MCF 10A (cell line): ENCODE measurements at regions not wholly inside any gene's neighbourhood (a gene's known extent, or its start where the extent isn't known, plus 50 kb on each side); places are given as distances from the start of the nearest gene placed in this dataset.
"Not testable (repeated sequence)": the region's sequence is repeated elsewhere in the genome, so short reads cannot be mapped to it uniquely, and the experiment has no call there.

ENCODE experiments used
- BruUV-seq: library from RNA; stranded (reverse); fragments of 400-500 nt; replicated peaks from 2 replicates; lab custom pipeline; 2021; lab: Mats Ljungman, UMichigan
- CTCF ChIA-PET: fragments of 300-600 bp; sonication (Branson Sonifier 250); formaldehyde crosslinking; extraction: SDS; loops from one replicate; lab custom pipeline; 2021; ENCODE audit warnings: antibody characterized with exemption, inconsistent platforms; lab: Yijun Ruan, JAX
- POLR2A ChIA-PET: fragments of 300-600, 350-650 bp; sonication (Branson Sonifier 250); formaldehyde crosslinking; extraction: SDS; loops from one replicate; lab custom pipeline; 2020; ENCODE audit warnings: antibody characterized with exemption, inconsistent platforms; lab: Yijun Ruan, JAX
- DNase-seq: peaks from one replicate; pipeline ENCODE4 v3.0.0-alpha.2; 2018; ENCODE audit not compliant: unreplicated experiment
- H3K27ac Mint-ChIP-seq: one replicate; pipeline ENCODE4 v1.8.0; 2022; ENCODE audit warnings: mild to moderate bottlenecking, low read depth, mixed read lengths; ENCODE audit not compliant: unreplicated experiment
- H3K27me3 Mint-ChIP-seq: one replicate; pipeline ENCODE4 v1.8.0; 2022; ENCODE audit warnings: mixed read lengths; ENCODE audit not compliant: insufficient read depth, unreplicated experiment
- H3K36me3 Mint-ChIP-seq: one replicate; pipeline ENCODE4 v1.8.0; 2022; ENCODE audit warnings: mild to moderate bottlenecking, moderate library complexity, mixed read lengths; ENCODE audit not compliant: insufficient read depth, unreplicated experiment
- H3K4me1 Mint-ChIP-seq: one replicate; pipeline ENCODE4 v1.8.0; 2022; ENCODE audit warnings: mixed read lengths; ENCODE audit not compliant: insufficient read depth, unreplicated experiment
- H3K4me3 Mint-ChIP-seq: one replicate; pipeline ENCODE4 v1.8.0; 2022; ENCODE audit warnings: mild to moderate bottlenecking, moderate library complexity, mixed read lengths; ENCODE audit not compliant: unreplicated experiment
- H3K9me3 Mint-ChIP-seq: one replicate; pipeline ENCODE4 v1.8.0; 2022; ENCODE audit warnings: mixed read lengths; ENCODE audit not compliant: unreplicated experiment
- intact Hi-C: fragments of 100-400 bp; cut with micrococcal nuclease; formaldehyde crosslinking; loops from 2 replicates; pipeline ENCODE4 v1.14.1; 2022
- TF ChIP-seq, protein P1 (sequence below): fragments of 200-600 bp; IDR thresholded peaks from one replicate; pipeline ENCODE4 v1.8.0; 2022; ENCODE audit warnings: antibody characterized with exemption, mild to moderate bottlenecking; ENCODE audit not compliant: unreplicated experiment

DNA sequence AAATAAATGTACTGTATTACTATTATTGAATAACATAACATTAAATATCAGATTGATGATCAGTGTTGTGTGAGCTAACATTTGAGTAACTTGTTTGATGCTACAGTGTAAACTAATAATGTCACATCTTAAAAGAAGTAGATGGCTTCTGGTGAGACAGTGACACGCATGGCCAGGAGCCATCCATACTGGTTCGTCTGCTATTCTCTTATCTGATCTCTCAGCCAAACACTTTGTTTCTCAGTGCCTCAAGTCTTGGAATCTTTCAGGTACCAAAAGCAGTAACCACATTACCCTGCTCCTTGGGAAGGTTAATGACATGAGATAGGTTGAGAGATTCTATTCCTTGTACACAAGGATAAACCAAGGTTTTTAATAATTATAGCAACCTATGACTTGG is 198.1 kb upstream of the IGFBP7 start:
- no peaks in the 10 kb centered on the region for H3K27me3 Mint-ChIP-seq
- no peak overlapping the region for H3K4me3 Mint-ChIP-seq
- DNase-seq: no peak
- ChIA-PET CTCF (no interaction called here), POLR2A (no interaction called here)
- no peaks in the 10 kb centered on the region for H3K9me3 Mint-ChIP-seq
- TF ChIP-seq, protein P1, sequence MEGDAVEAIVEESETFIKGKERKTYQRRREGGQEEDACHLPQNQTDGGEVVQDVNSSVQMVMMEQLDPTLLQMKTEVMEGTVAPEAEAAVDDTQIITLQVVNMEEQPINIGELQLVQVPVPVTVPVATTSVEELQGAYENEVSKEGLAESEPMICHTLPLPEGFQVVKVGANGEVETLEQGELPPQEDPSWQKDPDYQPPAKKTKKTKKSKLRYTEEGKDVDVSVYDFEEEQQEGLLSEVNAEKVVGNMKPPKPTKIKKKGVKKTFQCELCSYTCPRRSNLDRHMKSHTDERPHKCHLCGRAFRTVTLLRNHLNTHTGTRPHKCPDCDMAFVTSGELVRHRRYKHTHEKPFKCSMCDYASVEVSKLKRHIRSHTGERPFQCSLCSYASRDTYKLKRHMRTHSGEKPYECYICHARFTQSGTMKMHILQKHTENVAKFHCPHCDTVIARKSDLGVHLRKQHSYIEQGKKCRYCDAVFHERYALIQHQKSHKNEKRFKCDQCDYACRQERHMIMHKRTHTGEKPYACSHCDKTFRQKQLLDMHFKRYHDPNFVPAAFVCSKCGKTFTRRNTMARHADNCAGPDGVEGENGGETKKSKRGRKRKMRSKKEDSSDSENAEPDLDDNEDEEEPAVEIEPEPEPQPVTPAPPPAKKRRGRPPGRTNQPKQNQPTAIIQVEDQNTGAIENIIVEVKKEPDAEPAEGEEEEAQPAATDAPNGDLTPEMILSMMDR: no peak
- H3K27ac Mint-ChIP-seq: no peak overlapping the region
- intact Hi-C loops: no loop called here
- peaks cover 20% of the 10 kb centered on the region for H3K4me1 Mint-ChIP-seq
- peaks cover 6% of the 10 kb centered on the region for H3K36me3 Mint-ChIP-seq
- BruUV-seq: no TSS peak

DNA sequence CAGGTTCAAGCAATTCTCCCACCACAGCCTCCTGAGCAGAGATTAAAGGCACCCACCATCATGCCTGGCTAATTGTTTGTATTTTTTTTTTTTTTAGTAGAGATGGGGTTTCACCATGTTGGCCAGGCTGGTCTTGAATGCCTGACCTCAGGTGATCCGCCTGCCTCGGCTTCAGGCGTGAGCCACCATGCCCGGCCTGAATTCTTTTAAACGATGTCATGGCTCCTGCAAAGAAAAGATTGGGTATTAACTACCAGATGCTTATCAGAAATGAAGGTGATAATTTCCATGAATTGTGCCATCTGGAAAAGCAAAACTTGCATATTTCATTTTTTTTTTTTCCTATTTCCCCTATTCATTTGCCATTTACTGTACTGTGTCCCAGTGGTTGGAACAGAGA is 195.7 kb upstream of the IGFBP7 start:
- no peak for DNase-seq
- H3K4me3 Mint-ChIP-seq: no peak overlapping the region
- peaks cover 6% of the 10 kb centered on the region for H3K36me3 Mint-ChIP-seq
- ChIA-PET CTCF (no interaction called here), POLR2A (no interaction called here)
- BruUV-seq: no TSS peak
- peaks cover 25% of the 10 kb centered on the region for H3K4me1 Mint-ChIP-seq
- TF ChIP-seq, protein P1: no peak
- H3K27me3 Mint-ChIP-seq: no peaks in the 10 kb centered on the region
- no peak overlapping the region for H3K27ac Mint-ChIP-seq
- H3K9me3 Mint-ChIP-seq: no peaks in the 10 kb centered on the region
- intact Hi-C loops: no loop called here

DNA sequence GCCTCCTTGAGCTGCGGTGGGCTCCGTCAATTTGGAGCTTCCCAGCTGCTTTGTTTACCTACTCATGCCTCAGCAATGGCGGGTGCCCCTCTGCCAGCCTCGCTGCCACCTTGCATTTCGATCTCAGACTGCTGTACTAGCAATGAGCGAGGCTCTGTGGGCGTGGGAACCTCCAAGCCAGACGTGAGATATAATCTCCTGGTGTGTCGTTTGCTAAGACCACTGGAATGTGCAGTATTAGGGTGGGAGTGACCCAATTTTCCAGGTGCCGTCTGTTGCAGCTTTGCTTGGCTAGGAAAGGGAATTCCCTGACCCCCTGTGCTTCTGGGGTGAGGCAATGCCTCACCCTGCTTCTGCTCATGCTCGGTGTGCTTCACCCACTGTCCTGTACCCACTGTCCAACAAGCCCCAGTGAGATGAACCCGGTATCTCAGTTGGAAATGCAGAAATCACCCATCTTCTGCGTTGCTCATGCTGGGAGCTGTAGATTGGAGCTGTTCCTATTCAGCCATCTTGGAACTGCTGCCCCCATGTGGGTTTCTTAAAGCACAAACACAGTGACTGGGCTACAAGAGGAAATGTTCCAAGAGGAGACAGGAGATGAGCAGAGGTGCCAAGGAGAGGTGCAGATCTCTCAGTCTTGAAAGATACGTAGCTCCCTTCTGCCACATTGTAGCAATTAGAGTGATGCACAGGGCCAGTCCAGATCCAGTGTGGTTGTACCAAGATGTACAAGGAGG is 193.0 kb upstream of the IGFBP7 start:
- H3K9me3 Mint-ChIP-seq: peaks cover 7% of the 10 kb centered on the region
- no peaks in the 10 kb centered on the region for H3K27me3 Mint-ChIP-seq
- intact Hi-C loops: loop anchor here (5.0 kb wide), 1 partner anchor 266 kb away; no protein-coding TSS in a partner anchor
- peaks cover 6% of the 10 kb centered on the region for H3K36me3 Mint-ChIP-seq
- peak overlapping the region; percentile 16 for H3K27ac Mint-ChIP-seq
- BruUV-seq: no TSS peak
- H3K4me3 Mint-ChIP-seq: no peak overlapping the region
- peaks cover 9% of the 10 kb centered on the region for H3K4me1 Mint-ChIP-seq
- DNase-seq: peak; percentile 40
- TF ChIP-seq, protein P1: no peak
- ChIA-PET POLR2A (interaction anchor here (0.7 kb wide), 1 partner anchor 75 kb away, joined by 4 read pairs; no protein-coding TSS in a partner anchor), CTCF (interaction anchor here (0.6 to 1.0 kb wide), 2 partner anchors 139 to 221 kb away, joined by 3 to 5 read pairs; no protein-coding TSS in a partner anchor)

DNA sequence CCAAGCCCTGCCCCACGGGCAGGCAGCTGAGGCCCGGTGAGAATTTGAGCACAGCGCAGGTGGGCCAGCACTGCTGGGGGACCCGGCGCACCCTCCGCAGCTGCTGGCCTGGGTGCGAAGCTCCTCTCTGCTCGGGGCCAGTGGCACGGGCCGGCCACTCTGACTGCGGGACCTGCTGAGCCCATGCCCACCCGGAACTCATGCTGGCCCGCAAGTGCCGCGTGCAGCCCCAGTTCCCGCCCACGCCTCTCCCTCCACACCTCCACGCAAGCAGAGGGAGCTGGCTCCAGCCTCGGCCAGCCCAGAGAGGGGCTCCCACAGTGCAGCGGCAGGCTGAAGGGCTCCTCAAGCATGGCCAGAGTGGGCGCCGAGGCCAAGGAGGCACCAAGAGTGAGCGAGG is 190.1 kb upstream of the IGFBP7 start:
- CTCF ChIA-PET: interaction anchor here (1.1 kb wide), 1 partner anchor 20 kb away, joined by 4 read pairs; no protein-coding TSS in a partner anchor
- BruUV-seq, H3K27ac Mint-ChIP-seq, H3K27me3 Mint-ChIP-seq, POLR2A ChIA-PET, DNase-seq, H3K9me3 Mint-ChIP-seq, H3K4me3 Mint-ChIP-seq, H3K36me3 Mint-ChIP-seq, H3K4me1 Mint-ChIP-seq: not testable (repeated sequence)
- intact Hi-C loops: loop anchor here (5.0 kb wide), 1 partner anchor 263 kb away; no protein-coding TSS in a partner anchor
